K562 (cell line): ENCODE measurements at regions not wholly inside any gene's neighbourhood (a gene's known extent, or its start where the extent isn't known, plus 50 kb on each side); places are given as distances from the start of the nearest gene placed in this dataset.

Experiments
- ATAC-seq: fragments of 200-7000 bp; cut with Tn5 transposase; 3 replicates; pipeline ENCODE4 v1.9.1; 2020; ENCODE audit warnings: moderate library complexity
- BruUV-seq: library from RNA; stranded (reverse); fragments of 400-500 nt; replicated peaks from 2 replicates; lab custom pipeline; 2021; lab: Mats Ljungman, UMichigan
- CTCF ChIA-PET: fragments of 300-600 bp; formaldehyde crosslinking; extraction: SDS; loops from one replicate; lab custom pipeline; 2021; ENCODE audit warnings: low intra/inter-chr PET ratio; lab: Yijun Ruan, JAX
- POLR2A ChIA-PET: fragments of 300-600, 350-650 bp; sonication (Branson Sonifier 250); formaldehyde crosslinking; extraction: SDS; loops from one replicate; lab custom pipeline; 2021; ENCODE audit warnings: antibody characterized with exemption, inconsistent platforms; lab: Yijun Ruan, JAX
- DNase-seq, 4 experiments: peaks; one replicate each; pipeline versions ENCODE4 v3.0.0 to v3.0.0-alpha.2; 2011 to 2018; ENCODE audit warnings: low spot score in 3 of 4, mixed read lengths in 3 of 4; ENCODE audit errors: extremely low read depth in 1 of 4
- FAIRE-seq: peaks from 2 replicates; lab custom pipeline; 2011; peaks lifted over from hg19 to GRCh38; lab: Jason Lieb, UNC
- H2AFZ ChIP-seq: 2 replicates; pipeline ENCODE4 v1.6.0; 2011; ENCODE audit warnings: low read depth, low read length, control low read depth, inconsistent platforms
- H3K27ac ChIP-seq: fragments of 200-600 bp; 3 replicates; pipeline ENCODE4 v1.8.0; 2011; ENCODE audit warnings: low read depth, mild to moderate bottlenecking, control low read depth, inconsistent platforms, low read length, moderate library complexity, mixed read lengths; ENCODE audit errors: extremely low read depth
- H3K27me3 ChIP-seq, 2 experiments: fragments of 300-600 bp in 1 of 2; 2 replicates in 1 of 2; 3 replicates in 1 of 2; pipeline versions ENCODE4 v1.6.0 to v1.8.0; 2011; ENCODE audit warnings: inconsistent platforms in 2 of 2, low read length in 2 of 2, mild to moderate bottlenecking in 1 of 2, mixed read lengths in 1 of 2, moderate library complexity in 1 of 2; ENCODE audit not compliant: control insufficient read depth in 2 of 2, insufficient read depth in 2 of 2
- H3K36me3 ChIP-seq: fragments of 300-600 bp; 3 replicates; pipeline ENCODE4 v1.8.0; 2011; ENCODE audit warnings: mild to moderate bottlenecking, low read length, inconsistent platforms; ENCODE audit not compliant: control insufficient read depth, insufficient read depth
- H3K4me1 ChIP-seq, 2 experiments: fragments of 200-600 bp in 1 of 2; replicated peaks in 1 of 2; 2 replicates in 1 of 2; 3 replicates in 1 of 2; pipeline versions ENCODE4 v1.5.1 to v1.8.0; 2011; ENCODE audit warnings: inconsistent platforms in 2 of 2, low read length in 2 of 2, mild to moderate bottlenecking in 1 of 2, mixed read lengths in 1 of 2, moderate library complexity in 1 of 2; ENCODE audit not compliant: control insufficient read depth in 2 of 2, insufficient read depth in 2 of 2
- H3K4me2 ChIP-seq: 2 replicates; pipeline ENCODE4 v1.6.1; 2011; ENCODE audit warnings: low read length, control low read depth, inconsistent platforms, mixed read lengths; ENCODE audit not compliant: insufficient read depth
- H3K4me3 ChIP-seq: fragments of 200-600 bp; sonication (generic), shearing (Covaris generic); 2 replicates; pipeline ENCODE4 v1.5.1; 2016; ENCODE audit warnings: control low read depth, inconsistent platforms
- H3K79me2 ChIP-seq: fragments of 200-600 bp; 3 replicates; pipeline ENCODE4 v1.8.0; 2011; ENCODE audit warnings: low read length, inconsistent platforms; ENCODE audit not compliant: control insufficient read depth, insufficient read depth
- H3K9ac ChIP-seq, 2 experiments: 2 replicates each; pipeline versions ENCODE4 v1.6.0 to v1.6.1; 2011; ENCODE audit warnings: low read depth in 2 of 2, low read length in 2 of 2, control low read depth in 1 of 2, inconsistent platforms in 1 of 2, mild to moderate bottlenecking in 1 of 2, mixed read lengths in 1 of 2; ENCODE audit not compliant: insufficient read depth in 1 of 2
- H3K9me1 ChIP-seq: one replicate; pipeline ENCODE4 v1.6.0; 2011; ENCODE audit warnings: inconsistent platforms, mild to moderate bottlenecking, low read length, moderate library complexity; ENCODE audit not compliant: control insufficient read depth, insufficient read depth
- H3K9me3 ChIP-seq: replicated peaks from 2 replicates; pipeline ENCODE4 v1.5.1; 2011; ENCODE audit warnings: low read depth, low read length, inconsistent platforms; ENCODE audit not compliant: control insufficient read depth, insufficient read depth
- H4K20me1 ChIP-seq: replicated peaks from 2 replicates; pipeline ENCODE4 v1.6.1; 2011; ENCODE audit warnings: low read length, inconsistent platforms, mixed read lengths; ENCODE audit not compliant: control insufficient read depth, insufficient read depth
- DACH1 ChIP-seq: fragments of 450-650 bp; IDR thresholded peaks from 2 replicates; pipeline ENCODE4 v1.6.1; 2018; ENCODE audit not compliant: partially characterized antibody
- ESRRB ChIP-seq: fragments of 250-450 bp; sonication (Bioruptor Pico); IDR thresholded peaks from 2 replicates; pipeline ENCODE4 v1.5.0; 2020; ENCODE audit warnings: mild to moderate bottlenecking, moderate library complexity, borderline replicate concordance
- FOXK2 ChIP-seq, 2 experiments: fragments of 450-650 bp; IDR thresholded peaks in 1 of 2; conservative IDR thresholded peaks in 1 of 2; 2 replicates each; pipeline ENCODE4 v1.6.1; 2016; ENCODE audit warnings: low read depth in 2 of 2, mild to moderate bottlenecking in 1 of 2
- HOXB6 ChIP-seq: fragments of 250-450 bp; sonication (Bioruptor Pico); IDR thresholded peaks from 2 replicates; pipeline ENCODE4 v1.5.1; 2022; ENCODE audit warnings: mild to moderate bottlenecking, borderline replicate concordance
- RCOR1 ChIP-seq, 2 experiments: IDR thresholded peaks; 2 replicates each; pipeline ENCODE4 v1.6.1; 2012; ENCODE audit warnings: low read depth in 2 of 2, low read length in 2 of 2, borderline replicate concordance in 1 of 2, improper control_type of control experiment in 1 of 2
- SMARCA5 ChIP-seq: fragments of 450-650 bp; IDR thresholded peaks from 2 replicates; pipeline ENCODE4 v1.6.1; 2016
- SP2 ChIP-seq: IDR thresholded peaks from 2 replicates; pipeline ENCODE4 v1.6.1; 2011; ENCODE audit warnings: mild to moderate bottlenecking, low read depth, low read length, moderate library complexity; ENCODE audit not compliant: poor library complexity, severe bottlenecking; ENCODE audit errors: extremely low read depth
- ZFX ChIP-seq: sonication (generic); formaldehyde crosslinking; IDR thresholded peaks from 2 replicates; pipeline ENCODE4 v1.8.0; 2022; ENCODE audit warnings: mild to moderate bottlenecking, missing genetic modification reagents, moderate library complexity
- ZNF561 ChIP-seq: fragments of 450-650 bp; formaldehyde crosslinking; conservative IDR thresholded peaks from 2 replicates; pipeline ENCODE4 v1.4.0; 2020; ENCODE audit warnings: mild to moderate bottlenecking, moderate library complexity
- WGBS: fragments of 100-300 bp; shearing (Covaris generic); methylation state at CpG from one replicate; pipeline ENCODE4 v1.1.6; 2016; ENCODE audit warnings: low coverage, mixed read lengths; ENCODE audit not compliant: insufficient coverage; ENCODE audit errors: missing lambda C conversion rate; 5-methylcytosine and 5-hydroxymethylcytosine counted together
- in situ Hi-C: fragments of 300-500 bp; cut with MboI; formaldehyde crosslinking; loops from 4 replicates; pipeline ENCODE4 v1.15.0; 2018; ENCODE audit warnings: inconsistent platforms, mixed read lengths
- intact Hi-C: fragments of 100-400 bp; cut with micrococcal nuclease; formaldehyde crosslinking; loops from 2 replicates; pipeline ENCODE4 v1.14.2; 2022
- TF ChIP-seq, protein P1 (sequence below): fragments of 450-650 bp; formaldehyde crosslinking; IDR thresholded peaks from 2 replicates; pipeline ENCODE4 v1.4.0; 2022; ENCODE audit warnings: missing genetic modification characterization
- TF ChIP-seq, protein P2 (sequence below): fragments of 250-450 bp; sonication (Bioruptor Pico); IDR thresholded peaks from 2 replicates; pipeline ENCODE4 v1.6.1; 2021; ENCODE audit warnings: mild to moderate bottlenecking
- TF ChIP-seq, protein P3 (sequence below): sonication (generic); formaldehyde crosslinking; IDR thresholded peaks from 2 replicates; pipeline ENCODE4 v1.8.0; 2022; ENCODE audit warnings: missing genetic modification reagents, mild to moderate bottlenecking, borderline replicate concordance

DNA sequence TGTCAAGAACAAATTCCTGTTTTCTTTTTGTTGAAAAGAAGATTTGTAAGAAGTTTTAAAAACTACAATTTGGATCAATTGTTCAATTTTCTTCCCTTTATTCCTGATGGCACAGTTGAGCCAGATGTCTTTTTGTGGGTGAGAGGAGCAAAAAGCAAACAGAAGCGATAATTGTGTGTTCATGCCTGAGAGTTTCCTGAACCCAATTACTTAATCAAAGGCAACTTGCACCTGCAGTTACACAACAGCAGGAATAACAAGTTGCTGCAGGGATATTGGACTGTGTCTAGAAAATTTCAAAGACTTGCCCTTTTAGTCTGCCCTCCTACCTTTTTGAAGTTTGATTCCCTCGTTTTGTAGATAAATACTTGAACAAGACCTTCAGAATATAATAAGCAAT is 383.6 kb downstream of the DSEL start:
- POLR2A ChIA-PET, result no interaction called here
- no peak overlapping the region for H2AFZ ChIP-seq
- no peaks in the 10 kb centered on the region for H3K4me1 ChIP-seq
- H3K9ac ChIP-seq, result no peak overlapping the region
- in situ Hi-C loops, result no loop called here
- no peak overlapping the region for H3K27ac ChIP-seq
- intact Hi-C loops, result no loop called here
- H3K4me3 ChIP-seq, result no peak overlapping the region
- no peak for FAIRE-seq
- TF ChIP-seq DACH1 (no peak), RCOR1 (IDR thresholded peaks at IDR 0.05; ENCODE audit: borderline replicate concordance in 1 of 2, low read depth in 2 of 2, low read length in 2 of 2) (no peak), ZNF561 (CRISPR knock-in tag) (no peak), ESRRB (CRISPR knock-in tag) (no peak), FOXK2 (conservative IDR thresholded peaks at IDR 0.05 in 1 of 2, IDR thresholded peaks at IDR 0.05 in 1 of 2; ENCODE audit: low read depth in 2 of 2) (no peak), SP2 (no peak), HOXB6 (CRISPR knock-in tag) (no peak), ZFX (CRISPR knock-in tag) (no peak), SMARCA5 (no peak)
- TF ChIP-seq, protein P1, sequence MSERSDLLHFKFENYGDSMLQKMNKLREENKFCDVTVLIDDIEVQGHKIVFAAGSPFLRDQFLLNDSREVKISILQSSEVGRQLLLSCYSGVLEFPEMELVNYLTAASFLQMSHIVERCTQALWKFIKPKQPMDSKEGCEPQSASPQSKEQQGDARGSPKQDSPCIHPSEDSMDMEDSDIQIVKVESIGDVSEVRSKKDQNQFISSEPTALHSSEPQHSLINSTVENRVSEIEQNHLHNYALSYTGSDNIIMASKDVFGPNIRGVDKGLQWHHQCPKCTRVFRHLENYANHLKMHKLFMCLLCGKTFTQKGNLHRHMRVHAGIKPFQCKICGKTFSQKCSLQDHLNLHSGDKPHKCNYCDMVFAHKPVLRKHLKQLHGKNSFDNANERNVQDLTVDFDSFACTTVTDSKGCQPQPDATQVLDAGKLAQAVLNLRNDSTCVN (CRISPR knock-in tag), result no peak
- TF ChIP-seq, protein P2, sequence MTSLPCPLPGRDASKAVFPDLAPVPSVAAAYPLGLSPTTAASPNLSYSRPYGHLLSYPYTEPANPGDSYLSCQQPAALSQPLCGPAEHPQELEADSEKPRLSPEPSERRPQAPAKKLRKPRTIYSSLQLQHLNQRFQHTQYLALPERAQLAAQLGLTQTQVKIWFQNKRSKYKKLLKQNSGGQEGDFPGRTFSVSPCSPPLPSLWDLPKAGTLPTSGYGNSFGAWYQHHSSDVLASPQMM (CRISPR knock-in tag), result no peak
- TF ChIP-seq, protein P3, sequence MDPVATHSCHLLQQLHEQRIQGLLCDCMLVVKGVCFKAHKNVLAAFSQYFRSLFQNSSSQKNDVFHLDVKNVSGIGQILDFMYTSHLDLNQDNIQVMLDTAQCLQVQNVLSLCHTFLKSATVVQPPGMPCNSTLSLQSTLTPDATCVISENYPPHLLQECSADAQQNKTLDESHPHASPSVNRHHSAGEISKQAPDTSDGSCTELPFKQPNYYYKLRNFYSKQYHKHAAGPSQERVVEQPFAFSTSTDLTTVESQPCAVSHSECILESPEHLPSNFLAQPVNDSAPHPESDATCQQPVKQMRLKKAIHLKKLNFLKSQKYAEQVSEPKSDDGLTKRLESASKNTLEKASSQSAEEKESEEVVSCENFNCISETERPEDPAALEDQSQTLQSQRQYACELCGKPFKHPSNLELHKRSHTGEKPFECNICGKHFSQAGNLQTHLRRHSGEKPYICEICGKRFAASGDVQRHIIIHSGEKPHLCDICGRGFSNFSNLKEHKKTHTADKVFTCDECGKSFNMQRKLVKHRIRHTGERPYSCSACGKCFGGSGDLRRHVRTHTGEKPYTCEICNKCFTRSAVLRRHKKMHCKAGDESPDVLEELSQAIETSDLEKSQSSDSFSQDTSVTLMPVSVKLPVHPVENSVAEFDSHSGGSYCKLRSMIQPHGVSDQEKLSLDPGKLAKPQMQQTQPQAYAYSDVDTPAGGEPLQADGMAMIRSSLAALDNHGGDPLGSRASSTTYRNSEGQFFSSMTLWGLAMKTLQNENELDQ, result no peak
- H4K20me1 ChIP-seq, result no peaks in the 10 kb centered on the region
- H3K79me2 ChIP-seq, result no peaks in the 10 kb centered on the region
- no peak for DNase-seq
- H3K36me3 ChIP-seq, result no peaks in the 10 kb centered on the region
- BruUV-seq, result no TSS peak
- no peaks in the 10 kb centered on the region for H3K9me3 ChIP-seq
- H3K4me2 ChIP-seq, result no peak overlapping the region
- CTCF ChIA-PET, result no interaction called here
- H3K27me3 ChIP-seq, result no peaks in the 10 kb centered on the region
- WGBS, result 0% methylated on average over 2 of the region's 2 CpGs
- H3K9me1 ChIP-seq, result no peaks in the 10 kb centered on the region
- ATAC-seq, result no peak
